ENCODE measurements at regions not wholly inside any gene's neighbourhood (a gene's known extent, or its start where the extent isn't known, plus 50 kb on each side); places are given as distances from the start of the nearest gene placed in this dataset.

DNA sequence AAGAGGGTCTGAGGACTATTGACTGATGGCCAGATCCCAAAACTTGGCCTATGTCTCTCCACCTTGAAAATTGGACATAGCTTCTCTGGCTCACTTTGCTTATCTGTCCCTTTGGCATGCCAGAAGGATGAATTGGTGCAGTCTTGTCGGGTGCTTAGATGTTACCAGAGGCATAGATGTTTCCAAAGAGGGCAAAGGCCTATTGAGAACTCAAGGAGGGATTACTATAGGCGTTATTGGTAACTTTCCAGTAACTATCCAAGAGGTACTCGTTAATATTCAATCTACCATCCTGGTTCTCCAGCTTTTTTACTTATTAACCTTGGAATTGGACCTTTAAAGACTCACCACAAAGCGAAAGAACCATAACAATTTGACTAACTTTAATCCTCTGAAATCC is 368.3 kb upstream of the ESRRG start:
- no peaks in the 10 kb centered on the region for H3K36me3 ChIP-seq (ENCODE audit: control insufficient read depth in 2 of 2, extremely low read depth in 1 of 2, insufficient read depth in 1 of 2, low read length in 1 of 2)
- WGBS (ENCODE audit: insufficient coverage), result 93% methylated on average over 3 of the region's 4 CpGs
- no peak for DNase-seq
- H3K4me1 ChIP-seq (ENCODE audit: control insufficient read depth in 1 of 2, extremely low read depth in 1 of 2, insufficient read depth in 2 of 2, low read length in 2 of 2), result peaks cover 0 to 4% of the 10 kb centered on the region in 2 experiments
- no peaks in the 10 kb centered on the region for H3K9me3 ChIP-seq
- H3K27me3 ChIP-seq (replicated peaks in 1 of 2; ENCODE audit: control insufficient read depth in 2 of 2, extremely low read depth in 1 of 2, insufficient read depth in 2 of 2, low read length in 1 of 2), result peaks cover 0 to 14% of the 10 kb centered on the region in 2 experiments
- Mint-ChIP-seq H3K36me3 (no peaks in the 10 kb centered on the region), H3K4me3 (no peak overlapping the region), H3K27ac (no peak overlapping the region), H3K4me1 (peaks cover 0 to 7% (median 6%) of the 10 kb centered on the region in 3 donors), H3K27me3 (peaks cover 38 to 41% of the 10 kb centered on the region in 2 donors), H3K9me3 (peaks cover 0 to 6% (median 4%) of the 10 kb centered on the region in 3 donors)
- no peak overlapping the region for H3K4me3 ChIP-seq (ENCODE audit: control insufficient read depth in 1 of 2, extremely low read depth in 1 of 2, low read length in 1 of 2)
- POLR2A ChIA-PET, result no interaction called here
- CTCF ChIA-PET, result no interaction called here
- no peak overlapping the region for H3K27ac ChIP-seq (ENCODE audit: low read length)
- ATAC-seq (replicated peaks in 1 of 4), result no peak

DNA sequence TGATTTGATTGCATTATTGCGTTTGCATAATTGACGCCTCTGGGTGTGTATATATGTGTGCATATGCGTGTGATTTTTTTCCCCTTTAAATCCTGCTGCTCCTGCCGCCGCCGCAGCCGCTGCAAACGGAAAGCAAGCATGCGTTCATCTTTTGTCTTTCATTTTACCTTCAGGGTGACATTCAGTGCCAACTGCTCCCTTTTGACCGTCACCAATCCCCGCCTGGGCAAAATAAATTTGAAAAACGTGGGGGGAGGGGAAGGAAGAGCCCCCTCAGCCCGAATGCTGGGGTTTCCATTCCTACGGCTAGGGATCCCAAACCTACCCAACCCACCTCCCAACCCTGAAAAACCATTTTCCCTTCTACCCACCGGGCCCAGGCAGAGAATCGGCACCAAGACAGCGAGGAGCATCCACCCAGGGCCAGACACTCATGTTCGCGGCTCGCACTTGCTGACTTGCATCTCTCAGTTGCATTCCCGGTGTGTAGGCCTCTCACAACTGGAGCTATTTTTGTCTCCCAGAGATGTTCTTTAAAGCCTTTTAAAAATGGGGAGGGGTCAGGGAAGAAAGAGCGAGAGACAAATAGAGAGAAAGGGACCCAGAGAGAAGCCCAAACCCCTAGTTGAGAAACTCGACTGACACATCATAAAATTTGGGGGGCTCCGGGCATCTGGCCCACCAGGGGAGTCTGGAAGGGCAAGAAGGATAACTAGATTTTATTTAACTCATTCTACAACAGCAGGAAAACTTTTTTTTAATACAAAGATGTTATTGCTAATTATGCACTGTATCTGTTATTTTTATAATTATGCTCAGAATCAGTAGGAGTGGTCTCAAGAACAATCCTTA is 367.1 kb upstream of the ESRRG start:
- H3K27ac Mint-ChIP-seq, result no peak overlapping the region
- Histone ChIP-seq H3K27ac (ENCODE audit: low read length) (no peak overlapping the region), H3K4me1 (ENCODE audit: control insufficient read depth in 1 of 2, extremely low read depth in 1 of 2, insufficient read depth in 2 of 2, low read length in 2 of 2) (peaks cover 0 to 4% of the 10 kb centered on the region in 2 experiments), H3K9me3 (no peaks in the 10 kb centered on the region), H3K36me3 (ENCODE audit: control insufficient read depth in 2 of 2, extremely low read depth in 1 of 2, insufficient read depth in 1 of 2, low read length in 1 of 2) (no peaks in the 10 kb centered on the region), H3K4me3 (ENCODE audit: control insufficient read depth in 1 of 2, extremely low read depth in 1 of 2, low read length in 1 of 2) (peak overlapping the region in 1 of 2 donors; percentile 42), H3K27me3 (replicated peaks in 1 of 2; ENCODE audit: control insufficient read depth in 2 of 2, extremely low read depth in 1 of 2, insufficient read depth in 2 of 2, low read length in 1 of 2) (peaks cover 0 to 14% of the 10 kb centered on the region in 2 experiments)
- POLR2A ChIA-PET, result no interaction called here
- CTCF ChIA-PET, result no interaction called here
- H3K4me1 Mint-ChIP-seq, result peaks cover 0 to 7% (median 6%) of the 10 kb centered on the region in 3 donors
- H3K9me3 Mint-ChIP-seq, result peaks cover 0 to 6% (median 4%) of the 10 kb centered on the region in 3 donors
- no peaks in the 10 kb centered on the region for H3K36me3 Mint-ChIP-seq
- no peak overlapping the region for H3K4me3 Mint-ChIP-seq
- peaks cover 38 to 39% of the 10 kb centered on the region in 2 donors for H3K27me3 Mint-ChIP-seq
- ATAC-seq (replicated peaks in 1 of 4) (no peak), DNase-seq (no peak)
- WGBS (ENCODE audit: insufficient coverage), result 62% methylated on average over 6 of the region's 24 CpGs

DNA sequence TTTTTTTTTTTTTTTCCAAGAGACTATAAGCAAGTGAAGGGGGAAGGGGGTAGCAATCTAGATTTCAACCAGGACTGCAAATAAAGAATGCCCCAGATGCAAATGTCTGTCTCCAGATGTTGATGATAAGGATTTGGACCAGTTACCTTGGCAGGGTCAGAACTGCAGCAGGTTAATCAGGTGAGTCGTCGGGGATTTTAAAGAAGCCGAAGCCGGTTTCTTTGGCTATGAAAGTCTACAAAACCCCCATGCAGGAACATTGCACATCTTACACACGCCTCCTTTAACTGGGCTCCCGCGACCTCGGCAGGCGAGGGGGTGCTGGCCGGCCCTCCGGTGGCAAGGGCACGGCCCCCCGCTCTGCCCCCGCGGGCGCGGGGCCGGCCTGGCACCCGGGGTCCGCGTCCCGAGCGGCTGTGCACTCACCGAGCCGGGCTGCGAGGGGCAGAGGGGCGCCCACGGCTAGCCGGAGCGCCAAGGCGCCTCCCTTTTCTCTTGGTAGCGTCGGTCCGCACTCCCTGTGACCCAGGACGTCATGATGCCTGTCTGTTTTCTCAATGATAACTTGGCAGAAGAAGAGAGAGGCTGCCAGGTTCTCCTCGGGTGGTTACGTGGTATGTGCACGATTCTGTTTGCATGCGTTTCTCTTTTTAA is 366.3 kb upstream of the ESRRG start:
- CTCF ChIA-PET, result no interaction called here

GRCh38 chr1:217088521-217089284 is 365.5 kb upstream of the ESRRG start:
- H3K36me3 ChIP-seq (ENCODE audit: control insufficient read depth in 2 of 2, extremely low read depth in 1 of 2, insufficient read depth in 1 of 2, low read length in 1 of 2), result no peaks in the 10 kb centered on the region
- CTCF ChIA-PET, result interaction anchor here in 1 of 2 donors (0.7 kb wide), 1 partner anchor 1379 kb away, joined by 3 read pairs; no protein-coding TSS in a partner anchor
- no peak overlapping the region for H3K4me3 ChIP-seq (ENCODE audit: control insufficient read depth in 1 of 2, extremely low read depth in 1 of 2, low read length in 1 of 2)
- DNase-seq (no peak), ATAC-seq (replicated peaks in 1 of 4) (no peak)
- peaks cover 0 to 14% of the 10 kb centered on the region in 2 experiments for H3K27me3 ChIP-seq (replicated peaks in 1 of 2; ENCODE audit: control insufficient read depth in 2 of 2, extremely low read depth in 1 of 2, insufficient read depth in 2 of 2, low read length in 1 of 2)
- H3K36me3 Mint-ChIP-seq, result no peaks in the 10 kb centered on the region
- H3K27me3 Mint-ChIP-seq, result peaks cover 37 to 38% of the 10 kb centered on the region in 2 donors
- H3K27ac ChIP-seq (ENCODE audit: low read length), result no peak overlapping the region
- peak overlapping the region in 1 of 2 donors; percentile 7 for H3K27ac Mint-ChIP-seq
- H3K4me1 Mint-ChIP-seq, result peaks cover 0 to 7% (median 6%) of the 10 kb centered on the region in 3 donors
- H3K9me3 Mint-ChIP-seq, result peaks cover 0 to 6% (median 4%) of the 10 kb centered on the region in 3 donors
- no peaks in the 10 kb centered on the region for H3K9me3 ChIP-seq
- no peak overlapping the region for H3K4me3 Mint-ChIP-seq
- POLR2A ChIA-PET, result no interaction called here
- H3K4me1 ChIP-seq (ENCODE audit: control insufficient read depth in 1 of 2, extremely low read depth in 1 of 2, insufficient read depth in 2 of 2, low read length in 2 of 2), result peaks cover 0 to 4% of the 10 kb centered on the region in 2 experiments
- WGBS (ENCODE audit: insufficient coverage), result 67% methylated on average over 2 of the region's 13 CpGs

More for the DNA sequence above, 366.3 kb upstream of the ESRRG start:
- no peak for ATAC-seq (replicated peaks in 1 of 4)
- no peak for DNase-seq
- Histone ChIP-seq H3K36me3 (ENCODE audit: control insufficient read depth in 2 of 2, extremely low read depth in 1 of 2, insufficient read depth in 1 of 2, low read length in 1 of 2) (no peaks in the 10 kb centered on the region), H3K9me3 (no peaks in the 10 kb centered on the region), H3K27ac (ENCODE audit: low read length) (no peak overlapping the region), H3K4me1 (ENCODE audit: control insufficient read depth in 1 of 2, extremely low read depth in 1 of 2, insufficient read depth in 2 of 2, low read length in 2 of 2) (peaks cover 0 to 4% of the 10 kb centered on the region in 2 experiments), H3K27me3 (replicated peaks in 1 of 2; ENCODE audit: control insufficient read depth in 2 of 2, extremely low read depth in 1 of 2, insufficient read depth in 2 of 2, low read length in 1 of 2) (peaks cover 0 to 14% of the 10 kb centered on the region in 2 experiments), H3K4me3 (ENCODE audit: control insufficient read depth in 1 of 2, extremely low read depth in 1 of 2, low read length in 1 of 2) (peak overlapping the region in 1 of 2 donors; percentile 42)
- POLR2A ChIA-PET, result no interaction called here
- Mint-ChIP-seq H3K9me3 (peaks cover 0 to 6% (median 4%) of the 10 kb centered on the region in 3 donors), H3K27ac (peak overlapping the region in 1 of 2 donors; percentile 7), H3K4me3 (no peak overlapping the region), H3K4me1 (peaks cover 0 to 7% (median 6%) of the 10 kb centered on the region in 3 donors), H3K27me3 (peaks cover 37 to 38% of the 10 kb centered on the region in 2 donors), H3K36me3 (no peaks in the 10 kb centered on the region)
- 2% methylated on average over 29 of the region's 39 CpGs for WGBS (ENCODE audit: insufficient coverage)

DNA sequence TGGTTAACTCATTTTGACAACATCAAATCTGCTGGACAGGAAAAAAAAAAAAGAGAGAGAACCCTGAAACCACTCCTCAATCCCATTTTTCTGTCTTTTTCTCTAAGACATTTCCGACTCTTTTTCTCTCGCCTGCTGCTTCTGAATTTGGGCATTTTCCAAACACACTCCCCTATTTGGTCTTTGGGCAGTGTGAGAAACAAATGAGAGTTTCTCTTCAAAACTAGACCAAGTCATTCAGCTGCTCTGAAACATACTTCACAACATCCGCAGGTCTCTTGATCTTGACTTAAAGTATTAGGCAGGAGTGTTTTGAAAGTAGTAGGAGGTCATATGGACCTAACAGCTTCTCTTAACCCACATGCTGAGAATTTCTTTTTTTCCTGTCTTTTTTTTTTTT is 364.8 kb upstream of the ESRRG start:
- peaks cover 0 to 4% of the 10 kb centered on the region in 2 experiments for H3K4me1 ChIP-seq (ENCODE audit: control insufficient read depth in 1 of 2, extremely low read depth in 1 of 2, insufficient read depth in 2 of 2, low read length in 2 of 2)
- ChIA-PET POLR2A (no interaction called here), CTCF (interaction anchor here in 1 of 2 donors (0.7 kb wide), 1 partner anchor 1378 kb away, joined by 3 read pairs; no protein-coding TSS in a partner anchor)
- no peaks in the 10 kb centered on the region for H3K9me3 ChIP-seq
- Mint-ChIP-seq H3K4me1 (peaks cover 0 to 7% (median 6%) of the 10 kb centered on the region in 3 donors), H3K27me3 (peaks cover 35 to 38% of the 10 kb centered on the region in 2 donors), H3K36me3 (no peaks in the 10 kb centered on the region), H3K27ac (no peak overlapping the region), H3K4me3 (no peak overlapping the region), H3K9me3 (peaks cover 0 to 6% (median 4%) of the 10 kb centered on the region in 3 donors)
- WGBS (ENCODE audit: insufficient coverage), result no CpG with 5 or more reads among the region's 3 CpGs
- H3K27me3 ChIP-seq (replicated peaks in 1 of 2; ENCODE audit: control insufficient read depth in 2 of 2, extremely low read depth in 1 of 2, insufficient read depth in 2 of 2, low read length in 1 of 2), result peaks cover 0 to 14% of the 10 kb centered on the region in 2 experiments
- no peak for ATAC-seq (replicated peaks in 1 of 4)
- no peak for DNase-seq
- H3K36me3 ChIP-seq (ENCODE audit: control insufficient read depth in 2 of 2, extremely low read depth in 1 of 2, insufficient read depth in 1 of 2, low read length in 1 of 2), result no peaks in the 10 kb centered on the region
- no peak overlapping the region for H3K27ac ChIP-seq (ENCODE audit: low read length)
- H3K4me3 ChIP-seq (ENCODE audit: control insufficient read depth in 1 of 2, extremely low read depth in 1 of 2, low read length in 1 of 2), result no peak overlapping the region

DNA sequence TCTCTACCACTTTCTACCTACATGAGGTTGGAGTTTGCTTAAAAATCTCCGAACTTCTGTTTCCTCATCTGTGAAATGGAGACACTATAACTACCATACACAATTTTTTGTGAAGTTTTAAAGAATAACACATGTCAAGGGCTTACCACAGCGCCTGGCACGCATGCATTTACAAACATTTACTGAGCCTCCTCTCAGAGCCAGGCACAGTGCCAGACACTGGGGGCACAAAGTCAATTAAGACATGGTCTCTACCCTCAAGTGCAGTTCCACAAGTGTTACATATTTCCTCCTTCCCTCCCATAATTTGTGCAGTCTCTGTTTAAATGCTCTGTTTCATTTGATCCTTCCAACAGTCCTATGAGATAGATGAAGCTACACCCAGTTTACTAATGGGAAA is 356.4 kb upstream of the ESRRG start:
- no peak overlapping the region for H3K4me3 ChIP-seq (ENCODE audit: control insufficient read depth in 1 of 2, extremely low read depth in 1 of 2, low read length in 1 of 2)
- H3K4me1 Mint-ChIP-seq, result no peaks in the 10 kb centered on the region
- ChIA-PET CTCF (no interaction called here), POLR2A (no interaction called here)
- H3K4me1 ChIP-seq (ENCODE audit: control insufficient read depth in 1 of 2, extremely low read depth in 1 of 2, insufficient read depth in 2 of 2, low read length in 2 of 2), result no peaks in the 10 kb centered on the region
- no peaks in the 10 kb centered on the region for H3K9me3 ChIP-seq
- H3K27me3 Mint-ChIP-seq, result no peaks in the 10 kb centered on the region
- WGBS (ENCODE audit: insufficient coverage), result 80% methylated on average over 2 of the region's 3 CpGs
- DNase-seq, result no peak
- H3K36me3 ChIP-seq (ENCODE audit: control insufficient read depth in 2 of 2, extremely low read depth in 1 of 2, insufficient read depth in 1 of 2, low read length in 1 of 2), result no peaks in the 10 kb centered on the region
- peaks cover 0 to 6% (median 4%) of the 10 kb centered on the region in 3 donors for H3K9me3 Mint-ChIP-seq
- no peak overlapping the region for H3K27ac ChIP-seq (ENCODE audit: low read length)
- ATAC-seq (replicated peaks in 1 of 4), result no peak
- no peaks in the 10 kb centered on the region for H3K36me3 Mint-ChIP-seq
- H3K27me3 ChIP-seq (replicated peaks in 1 of 2; ENCODE audit: control insufficient read depth in 2 of 2, extremely low read depth in 1 of 2, insufficient read depth in 2 of 2, low read length in 1 of 2), result no peaks in the 10 kb centered on the region
- H3K27ac Mint-ChIP-seq, result no peak overlapping the region
- H3K4me3 Mint-ChIP-seq, result no peak overlapping the region

Measured in T-cell (primary cell).